ENCODE measurements at regions not wholly inside any gene's neighbourhood (a gene's known extent, or its start where the extent isn't known, plus 50 kb on each side); places are given as distances from the start of the nearest gene placed in this dataset.
"Not testable (repeated sequence)": the region's sequence is repeated elsewhere in the genome, so short reads cannot be mapped to it uniquely, and the experiment has no call there.

DNA sequence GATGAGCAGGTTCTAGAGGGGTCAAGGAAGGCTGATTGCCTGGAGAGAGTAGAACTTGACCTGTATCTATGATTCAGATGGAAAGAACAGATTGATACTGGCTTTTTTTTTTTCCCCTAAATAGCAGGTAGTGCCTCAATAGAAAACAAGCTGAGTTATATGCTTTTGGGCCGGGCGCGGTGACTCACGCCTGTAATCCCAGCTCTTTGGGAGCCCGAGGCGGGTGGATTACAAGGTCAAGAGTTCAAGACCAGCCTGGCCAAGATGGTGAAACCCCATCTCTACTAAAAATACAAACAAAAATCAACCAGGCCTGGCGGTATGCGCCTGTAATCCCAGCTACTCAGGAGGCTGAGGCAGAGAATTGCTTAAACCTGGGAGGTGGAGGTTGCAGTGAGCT lies 186.1 kb downstream of the CEP135 start:
- not testable (repeated sequence) for DNase-seq

DNA sequence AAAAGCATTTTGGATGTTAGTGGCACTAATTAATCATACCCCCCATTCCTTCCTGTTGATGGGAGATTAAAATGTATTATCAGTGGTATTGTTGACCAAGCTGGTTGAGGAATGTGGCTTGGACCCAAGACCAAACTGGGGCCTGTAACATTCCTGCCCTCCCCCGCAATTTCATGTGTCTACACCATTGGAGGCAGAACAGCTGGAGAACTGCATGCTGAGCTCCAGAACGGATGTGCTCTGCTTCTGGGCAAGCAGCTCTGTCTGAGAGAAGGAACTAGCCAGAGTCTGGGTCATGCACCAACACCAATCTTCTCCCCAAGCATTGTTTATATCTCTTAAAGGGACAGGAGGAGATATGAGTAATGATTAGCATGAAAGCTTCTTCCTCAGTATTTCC lies 185.5 kb downstream of the CEP135 start:
- no peak for DNase-seq

DNA sequence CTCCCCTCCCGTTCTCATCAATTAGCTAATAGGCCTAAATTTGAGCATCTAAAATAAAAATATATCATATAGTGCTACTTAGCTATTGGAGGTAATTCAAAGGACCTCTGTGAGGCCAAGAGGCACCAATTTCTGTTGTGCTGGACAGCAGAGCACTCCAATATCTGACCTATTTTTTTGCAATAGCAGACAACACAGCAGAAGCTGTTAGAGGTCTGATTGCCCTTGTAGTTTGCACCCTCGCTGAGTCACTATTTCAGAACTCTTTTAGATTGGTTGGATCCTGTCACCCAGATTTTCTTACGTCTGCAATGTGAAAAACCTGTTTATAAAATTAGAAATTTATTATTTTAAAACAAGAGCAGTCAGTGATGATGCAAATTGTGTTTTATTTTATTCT lies 184.1 kb downstream of the CEP135 start:
- DNase-seq: no peak

DNA sequence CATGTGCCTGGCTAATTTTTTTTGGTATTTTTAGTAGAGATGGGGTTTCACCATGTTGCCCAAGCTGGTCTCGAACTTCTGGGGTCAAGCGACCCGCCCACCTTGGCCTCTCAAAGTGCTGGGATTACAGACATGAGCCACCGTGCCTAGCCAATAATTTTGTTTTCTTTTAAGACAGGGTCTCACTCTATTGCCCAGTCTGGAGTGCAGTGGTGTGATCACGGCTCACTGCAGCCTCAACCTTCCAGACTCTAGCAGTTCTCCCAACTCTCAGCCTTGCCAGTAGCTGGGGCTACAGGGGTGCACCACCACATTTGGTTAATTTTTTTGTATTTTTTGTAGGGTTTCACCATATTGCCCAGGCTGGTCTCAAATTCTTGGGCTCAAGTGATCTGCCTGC lies 183.4 kb downstream of the CEP135 start:
- not testable (repeated sequence) for DNase-seq

DNA sequence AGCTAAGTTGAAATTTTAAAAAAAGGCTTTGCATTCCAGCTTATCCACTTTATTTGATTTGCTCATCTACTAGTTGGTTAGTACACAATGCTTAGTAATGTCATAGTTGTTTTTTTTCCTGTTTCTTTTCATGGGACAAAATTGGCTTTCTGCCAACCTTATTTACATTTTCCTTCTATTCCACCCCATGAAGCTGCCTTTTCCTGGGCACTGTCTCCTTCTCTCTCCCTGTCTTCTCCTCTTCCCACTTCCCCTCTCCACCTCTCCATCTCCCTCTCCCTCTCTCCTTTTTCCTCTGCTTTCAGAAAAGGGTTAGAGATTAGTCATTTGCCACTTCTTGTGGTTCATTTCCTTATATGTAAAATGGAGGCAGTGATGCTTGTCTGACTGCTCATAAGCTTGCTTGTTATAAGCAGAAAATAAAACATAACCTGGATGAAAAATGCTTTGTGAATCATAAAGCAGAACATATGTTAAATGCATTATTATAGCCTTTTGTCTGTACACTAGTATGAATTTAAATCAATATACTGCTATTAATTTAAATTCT lies 181.9 kb downstream of the CEP135 start:
- no peak for DNase-seq

DNA sequence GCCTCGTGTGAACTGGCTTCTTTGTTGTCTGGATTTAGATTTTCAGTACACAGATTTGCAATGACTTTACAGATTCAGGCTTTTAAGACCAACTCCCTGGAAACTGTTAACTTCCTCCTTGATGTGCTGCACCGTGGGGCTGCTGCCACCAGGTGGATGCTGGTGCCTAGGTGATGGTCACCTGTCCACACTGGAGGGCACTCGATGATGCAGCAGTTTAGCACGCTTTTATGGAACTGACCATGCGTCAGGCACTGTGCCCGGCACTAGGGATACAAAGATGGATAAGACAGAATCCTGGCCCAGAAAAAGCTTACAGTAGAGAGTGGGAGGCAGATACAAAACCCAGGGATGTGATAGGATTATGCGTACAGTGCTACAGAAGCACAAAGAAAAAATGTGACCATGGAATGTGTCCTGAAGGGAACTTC lies 180.7 kb downstream of the CEP135 start:
- no peak for DNase-seq

DNA sequence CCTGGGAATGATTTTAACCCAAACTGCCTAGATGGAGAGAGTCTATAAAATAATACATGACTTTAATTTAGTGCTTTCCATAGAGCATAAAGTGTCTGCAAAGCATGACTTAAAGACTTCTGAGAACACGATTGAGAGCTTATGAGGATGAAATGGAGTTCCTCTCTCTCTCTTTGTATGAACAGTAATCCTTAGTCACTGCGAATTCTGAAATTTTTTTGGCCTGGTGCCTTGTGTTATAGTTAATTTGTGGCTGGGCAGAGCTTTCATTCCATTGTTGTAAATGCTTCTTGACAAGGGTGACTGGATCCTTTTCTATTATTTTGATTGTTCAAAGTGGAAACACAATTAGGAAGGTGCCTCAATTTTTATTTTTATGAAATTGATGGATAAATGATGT lies 179.5 kb downstream of the CEP135 start:
- no peak for DNase-seq

DNA sequence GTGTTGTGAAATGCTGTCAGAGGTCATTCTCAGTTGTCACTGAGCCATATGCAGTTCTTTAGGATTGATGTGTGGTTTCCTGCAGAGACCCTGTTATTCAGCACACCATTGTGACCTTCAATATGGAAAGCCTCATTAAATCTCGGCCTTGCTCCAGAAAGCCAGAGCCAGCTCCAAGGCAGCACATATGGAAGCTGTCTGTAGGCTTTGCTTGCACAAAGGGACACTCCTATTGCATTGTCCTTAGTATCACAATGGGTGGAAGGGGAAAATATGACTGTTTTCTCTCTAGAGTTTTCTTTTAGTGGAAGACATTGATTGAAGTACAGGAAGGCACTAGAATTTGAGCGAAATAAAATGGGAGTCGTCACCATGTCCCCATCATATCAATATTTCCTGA lies 179.0 kb downstream of the CEP135 start:
- no peak for DNase-seq

DNA sequence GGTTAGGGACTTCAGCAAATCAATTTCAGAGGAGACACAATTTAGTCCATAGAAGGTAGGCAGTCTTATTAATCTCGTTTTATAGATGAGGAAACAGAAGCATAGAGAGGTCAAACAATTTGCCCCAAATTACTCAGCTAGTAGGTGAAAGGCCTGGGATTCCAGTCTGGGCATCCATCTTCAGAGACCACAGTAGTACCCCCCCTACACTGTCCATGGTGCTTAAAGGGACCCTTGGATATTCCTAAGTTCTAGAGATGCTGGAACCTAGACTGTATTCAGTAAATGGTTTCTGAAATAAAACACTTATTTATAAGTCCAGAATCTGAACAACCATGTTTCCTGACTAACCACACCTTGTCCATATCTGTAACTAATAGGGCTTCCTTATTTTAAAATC lies 174.8 kb downstream of the CEP135 start:
- no peak for DNase-seq

DNA sequence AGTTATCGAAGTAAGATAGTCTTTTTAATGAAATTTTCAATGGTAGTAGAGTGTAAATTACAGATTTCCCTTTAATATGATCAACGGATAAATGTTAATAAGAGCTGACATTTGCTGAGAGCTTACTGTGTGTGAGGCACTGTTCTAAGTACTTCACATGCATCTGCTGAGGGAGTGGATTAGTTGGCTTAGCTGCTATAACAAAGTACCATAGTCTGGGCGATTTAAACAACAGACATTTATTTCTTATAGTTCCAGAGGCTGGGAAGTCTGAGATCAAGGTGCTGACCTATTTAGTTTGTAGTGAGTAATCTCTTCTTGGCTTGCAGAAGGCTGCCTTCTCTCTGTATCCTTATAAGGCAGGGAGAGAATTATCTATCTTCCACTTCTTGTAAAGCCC lies 174.3 kb downstream of the CEP135 start:
- DNase-seq: no peak

DNA sequence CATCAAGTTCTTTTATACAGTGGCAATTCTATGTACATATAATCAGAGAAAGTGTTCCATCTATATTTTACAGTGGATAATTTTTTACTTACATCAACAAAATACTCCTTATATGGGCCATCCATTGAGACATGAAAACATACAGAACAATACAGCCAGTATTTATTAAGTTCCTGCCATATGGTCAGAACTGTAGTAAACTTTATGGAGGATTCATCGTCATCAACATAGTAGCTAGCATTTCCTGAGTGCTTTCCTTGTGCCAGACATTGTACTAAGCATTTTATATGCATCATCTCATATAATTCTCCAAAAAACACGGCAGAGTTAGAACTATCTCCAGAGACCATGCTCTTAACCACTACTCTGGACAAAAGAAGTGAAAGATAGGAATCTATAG lies 170.1 kb downstream of the CEP135 start:
- DNase-seq: no peak

DNA sequence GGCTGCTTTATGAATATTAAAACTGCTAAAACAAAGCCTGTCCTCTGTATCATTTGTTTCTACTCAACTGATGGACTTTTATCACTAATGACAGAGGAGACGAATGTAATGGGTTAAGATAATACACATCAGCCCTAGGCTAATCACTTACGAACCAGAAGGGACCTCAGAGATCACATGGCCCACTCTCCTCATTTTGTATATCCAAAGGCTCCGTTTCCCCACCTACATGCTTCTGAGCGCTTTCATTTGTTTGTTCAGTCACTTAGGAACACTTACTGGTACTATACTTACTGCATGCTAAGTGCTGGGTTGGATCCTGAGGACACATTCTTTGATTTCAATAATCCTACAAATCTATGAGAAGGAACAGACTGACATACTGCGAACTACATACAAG lies 169.3 kb downstream of the CEP135 start:
- no peak for DNase-seq

DNA sequence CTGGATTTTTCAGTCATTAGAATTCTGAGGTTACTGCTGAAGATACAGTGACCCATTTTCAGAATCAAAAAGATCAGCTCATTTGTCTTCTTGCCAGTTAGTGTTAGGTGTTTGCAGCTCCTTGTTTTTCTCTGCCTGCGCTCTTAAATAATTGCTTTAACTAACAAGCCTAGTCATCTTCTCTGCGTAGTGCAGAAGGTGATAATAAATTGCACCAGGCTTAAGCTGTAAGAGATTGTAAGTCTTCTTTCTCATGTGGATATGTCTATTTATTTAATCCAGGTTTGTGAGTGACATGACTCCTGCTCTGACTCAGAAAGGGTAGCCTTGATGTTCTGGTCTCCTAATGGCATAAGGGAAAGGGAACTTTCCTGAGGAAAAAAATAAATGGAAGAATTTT lies 167.2 kb downstream of the CEP135 start:
- no peak for DNase-seq

DNA sequence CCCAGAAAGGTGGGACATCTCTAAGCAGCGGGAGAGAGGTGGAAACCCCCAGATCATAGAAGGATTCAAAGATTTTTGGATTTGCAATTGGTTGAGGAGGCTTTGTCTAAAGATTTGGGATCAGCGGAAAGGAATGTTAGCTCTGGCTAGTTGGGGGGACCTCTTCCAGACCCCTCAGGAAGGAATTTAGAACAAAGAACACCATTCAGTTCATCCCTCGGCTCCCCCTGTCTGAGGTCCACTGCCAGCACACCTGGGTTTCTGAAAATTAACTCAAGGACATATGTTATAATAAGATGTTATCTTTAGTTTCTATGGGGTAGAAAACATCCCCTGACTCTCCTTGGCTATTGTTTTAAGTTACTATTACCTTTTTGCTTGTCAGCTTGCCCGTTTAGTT lies 163.6 kb downstream of the CEP135 start:
- DNase-seq: no peak

DNA sequence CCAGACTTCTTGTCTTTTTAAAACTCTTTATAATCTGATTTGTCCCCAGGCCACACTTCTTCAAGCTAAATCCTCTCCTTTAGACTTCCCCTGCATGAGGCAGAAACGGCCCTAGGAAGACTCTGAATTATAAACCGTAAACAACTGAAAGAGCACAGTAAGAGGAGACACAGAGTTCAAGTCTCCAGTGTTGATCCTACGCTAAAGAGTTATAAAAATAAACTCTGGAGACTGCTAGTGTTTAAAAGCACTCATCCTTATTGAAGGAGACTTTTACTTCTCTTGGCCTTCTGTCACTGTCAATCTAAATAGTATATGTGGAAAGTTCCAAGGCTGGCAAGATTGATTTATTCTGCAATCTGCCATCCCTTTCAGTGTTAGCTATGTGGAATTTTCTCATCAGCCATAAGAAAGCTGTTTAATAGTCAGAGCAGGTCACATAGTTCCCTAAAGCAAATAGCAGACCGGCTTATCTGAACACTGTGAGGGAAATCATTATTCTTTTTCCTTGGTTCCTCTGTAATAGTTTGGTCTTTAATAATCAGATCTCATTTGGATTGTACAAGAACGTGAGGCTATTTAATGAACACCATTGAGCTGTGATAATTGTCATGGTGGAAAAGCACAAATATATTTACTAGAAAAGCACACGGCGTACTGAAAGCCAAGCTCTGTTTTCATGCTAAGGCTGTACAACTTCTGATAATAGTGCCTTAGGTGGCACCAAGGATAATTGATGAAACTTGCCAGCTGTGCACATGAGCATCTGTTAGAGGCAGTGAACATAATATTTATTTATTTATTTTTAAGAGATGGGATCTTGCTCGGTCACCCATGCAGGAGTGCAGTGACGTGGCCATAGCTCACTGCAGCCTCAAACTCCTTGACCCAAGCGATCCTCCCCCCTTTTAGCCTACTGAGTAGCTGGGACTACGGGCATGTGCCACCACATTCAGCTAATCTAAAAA lies 157.7 kb downstream of the CEP135 start:
- DNase-seq: no peak

DNA sequence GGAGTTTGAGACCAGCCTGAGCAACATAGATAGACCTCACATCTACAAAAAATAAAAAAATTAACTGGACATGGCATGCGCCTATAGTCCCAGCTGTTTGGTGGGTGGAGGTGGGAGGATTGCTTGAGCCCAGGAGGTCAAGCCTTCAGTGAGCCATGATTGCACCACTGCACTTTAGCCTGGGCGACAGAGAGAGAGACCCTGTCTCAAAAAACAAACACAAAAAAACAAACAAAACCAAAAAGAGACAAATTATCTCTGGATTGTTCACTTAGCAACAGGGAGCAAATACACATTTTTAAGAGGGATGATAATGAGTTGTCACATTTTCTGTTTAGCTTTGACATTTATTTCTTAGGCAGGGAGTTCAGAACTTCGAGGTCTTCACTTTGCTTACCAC lies 155.4 kb downstream of the CEP135 start:
- no peak for DNase-seq

DNA sequence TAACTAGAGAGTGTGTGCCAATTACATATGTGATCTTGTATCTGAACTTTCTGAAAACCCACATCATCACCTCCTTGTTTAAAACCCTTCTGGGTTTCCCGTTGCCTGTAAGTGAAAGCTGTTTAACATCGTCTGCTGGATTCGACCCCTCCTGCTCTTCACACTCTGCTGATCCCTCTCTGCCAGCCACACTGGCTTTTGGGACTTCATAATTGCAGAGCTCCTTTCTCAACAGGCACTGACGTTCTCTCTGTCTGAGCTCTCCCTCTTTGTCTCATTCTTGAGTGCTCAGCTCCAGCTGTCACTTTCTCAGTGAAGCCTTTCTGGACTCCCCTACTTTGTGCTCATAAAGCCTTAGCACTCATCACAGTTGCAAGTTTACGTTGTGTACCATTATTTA lies 153.9 kb downstream of the CEP135 start:
- no peak for DNase-seq

DNA sequence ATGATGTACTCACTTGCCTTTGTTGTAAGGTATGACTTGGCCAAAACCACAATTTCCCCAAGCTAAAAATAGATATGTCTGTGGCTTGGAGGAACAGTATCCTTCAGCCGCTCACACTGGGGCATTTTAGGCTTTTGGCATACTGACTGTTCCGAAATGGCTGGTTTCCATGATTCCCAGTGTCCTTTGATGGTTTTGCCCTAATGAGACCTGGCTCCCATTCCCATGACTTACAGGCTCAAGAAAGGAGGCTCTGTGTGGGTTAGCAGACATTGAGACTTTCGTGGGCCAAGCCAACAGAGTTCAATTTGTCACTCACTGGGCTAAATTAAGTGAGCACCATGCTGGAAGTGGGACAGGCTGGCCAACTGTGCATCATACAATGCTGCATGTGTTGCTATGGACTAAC lies 150.6 kb downstream of the CEP135 start:
- DNase-seq: no peak

DNA sequence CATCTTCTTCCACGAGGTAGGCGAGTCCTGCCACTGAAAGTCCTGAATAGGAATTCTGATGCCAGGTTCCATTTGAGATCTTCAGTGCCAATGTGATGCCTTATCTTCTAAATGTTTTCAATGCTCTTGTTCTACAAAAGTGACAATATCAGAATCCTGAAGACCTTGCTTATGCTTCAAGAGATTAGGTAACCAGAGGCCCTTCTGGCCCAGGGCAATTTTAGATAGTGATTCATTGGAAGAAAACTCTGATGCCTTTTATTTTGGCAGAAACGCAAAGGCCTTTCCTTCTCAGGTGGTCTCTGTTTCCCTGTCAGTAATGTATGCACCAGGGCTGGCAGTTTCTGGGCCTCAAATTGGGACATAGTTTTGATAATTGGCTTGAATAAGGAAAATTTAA lies 144.8 kb downstream of the CEP135 start:
- no peak for DNase-seq

DNA sequence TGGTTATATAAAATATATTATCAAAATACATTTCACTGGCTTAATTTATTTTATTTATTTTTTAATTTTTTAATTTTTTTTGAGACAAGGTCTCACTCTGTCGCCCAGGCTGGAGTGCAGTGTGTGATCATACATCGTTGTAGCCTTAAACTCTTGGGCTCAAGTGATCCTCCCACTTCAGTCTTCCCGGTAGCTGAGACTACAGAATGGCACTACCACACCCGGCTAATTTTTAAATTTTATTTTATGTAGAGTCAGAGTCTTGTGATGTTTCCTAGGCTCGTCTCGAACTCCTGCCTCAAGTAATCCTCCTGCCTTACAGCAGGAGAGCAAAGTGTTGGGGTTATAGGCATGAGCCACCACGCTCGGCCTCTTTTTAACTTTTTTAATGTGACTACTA lies 143.8 kb downstream of the CEP135 start:
- no peak for DNase-seq

DNA sequence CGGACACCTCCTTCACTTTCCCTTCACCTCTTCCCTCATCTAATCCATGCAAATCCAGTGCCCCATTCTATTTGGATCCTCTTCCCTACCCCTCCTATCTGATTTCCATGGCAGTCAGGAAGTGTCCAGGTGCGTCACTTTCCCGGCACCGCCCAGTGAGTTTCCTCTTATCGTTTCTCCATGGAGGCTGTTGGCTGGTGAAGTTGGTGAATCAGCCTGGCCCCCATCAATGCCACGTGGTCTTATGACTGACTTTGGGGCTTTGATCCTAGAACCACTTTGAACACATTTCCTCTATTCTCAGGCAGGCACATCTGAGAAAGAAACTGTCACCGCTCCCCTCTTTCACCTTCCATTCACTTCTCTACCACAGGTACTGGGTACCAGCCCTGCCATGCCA lies 137.8 kb downstream of the CEP135 start:
- no peak for DNase-seq

DNA sequence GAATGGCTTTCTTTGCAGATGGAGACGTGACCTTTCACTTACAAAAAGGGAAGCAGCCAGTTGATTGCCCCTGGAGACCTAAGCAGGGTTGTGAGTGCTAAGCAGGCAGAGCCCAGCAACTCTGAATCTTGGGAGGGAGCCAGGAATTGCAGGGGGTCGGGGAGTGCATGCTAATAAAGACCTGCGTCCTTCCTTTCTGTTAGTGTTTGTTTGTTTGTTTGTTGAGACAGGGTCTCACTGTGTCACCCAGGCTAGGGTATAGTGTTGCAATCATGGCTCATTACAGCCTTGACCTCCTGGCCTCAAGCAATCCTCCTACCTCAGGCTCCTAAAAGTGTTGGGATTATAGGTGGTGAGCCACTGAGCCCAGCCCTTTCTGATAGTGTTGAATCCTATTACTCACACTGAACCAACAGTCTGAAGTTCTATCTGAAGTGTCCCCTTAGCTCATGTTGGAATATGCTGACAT lies 137.4 kb downstream of the CEP135 start:
- DNase-seq: no peak

DNA sequence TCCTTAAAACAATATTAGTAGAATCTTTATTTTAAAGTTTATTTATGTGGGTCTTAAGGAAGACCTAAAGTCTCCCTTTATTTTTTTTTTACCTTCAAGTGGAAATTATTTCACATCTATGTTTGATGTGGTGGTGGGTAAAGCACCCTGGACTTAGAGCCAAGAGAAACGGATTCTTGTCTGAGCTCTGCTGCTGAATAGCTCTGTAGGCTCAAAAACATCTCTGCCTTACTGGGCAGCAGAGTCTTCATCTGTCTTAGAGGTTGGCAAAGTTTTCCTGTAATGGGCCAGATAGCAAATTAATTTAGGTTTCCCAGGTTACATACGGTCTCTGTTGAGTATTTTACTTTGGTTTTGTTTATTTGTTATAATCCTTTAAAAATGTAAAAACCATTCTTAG lies 136.5 kb downstream of the CEP135 start:
- DNase-seq: no peak

DNA sequence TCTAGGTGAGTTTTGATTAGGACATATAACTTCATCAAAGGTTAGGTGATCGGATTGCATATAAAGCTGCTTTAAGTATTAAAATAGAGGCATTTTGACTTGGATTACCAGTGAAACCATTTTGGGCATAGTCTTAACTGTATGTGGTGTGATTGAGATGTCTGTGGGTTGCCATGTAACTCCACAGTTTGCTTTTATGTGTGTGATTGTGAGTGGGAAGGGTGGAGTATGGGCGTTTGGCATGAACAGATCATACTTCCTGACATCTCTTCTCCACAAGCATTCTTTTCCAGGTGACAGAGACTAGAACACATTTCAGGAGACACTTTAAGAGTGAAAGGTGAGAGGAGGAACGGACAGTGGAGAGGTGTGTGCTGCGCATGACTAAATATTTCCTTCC lies 136.1 kb downstream of the CEP135 start:
- no peak for DNase-seq

Measured in stimulated activated naive CD4-positive, alpha-beta T cell treated with Interleukin-2 at 50 U/mL for 16 hours (primary cell).